Uterus (tissue), 3 donors: ENCODE measurements at regions not wholly inside any gene's neighbourhood (a gene's known extent, or its start where the extent isn't known, plus 50 kb on each side); places are given as distances from the start of the nearest gene placed in this dataset.
"Not testable (repeated sequence)": the region's sequence is repeated elsewhere in the genome, so short reads cannot be mapped to it uniquely, and the experiment has no call there.

Source experiments
- DNase-seq, 2 donors: peaks; one replicate each; pipeline ENCODE4 v3.0.0-alpha.2; 2019 to 2020
- H3K27ac ChIP-seq, 2 donors: fragments of 200-600 bp; sonication (generic); 1 replicate in 1 of 2; 2 replicates in 1 of 2; pipeline ENCODE4 v1.5.1; 2016 to 2018
- H3K27me3 ChIP-seq, 2 donors: fragments of 200-600 bp; sonication (generic); one replicate each; pipeline ENCODE4 v1.5.1; 2018 to 2019; ENCODE audit warnings: control low read depth in 1 of 2
- H3K36me3 ChIP-seq, 2 donors: fragments of 200-600 bp; sonication (generic); one replicate each; pipeline ENCODE4 v1.5.1; 2019; ENCODE audit warnings: control low read depth in 1 of 2
- H3K4me1 ChIP-seq, 2 donors: fragments of 200-600 bp; sonication (generic); one replicate each; pipeline ENCODE4 v1.5.1; 2018 to 2019; ENCODE audit warnings: control low read depth in 1 of 2
- H3K4me3 ChIP-seq, 2 donors: fragments of 200-600 bp; sonication (generic); 1 replicate in 1 of 2; 2 replicates in 1 of 2; pipeline ENCODE4 v1.5.1; 2018 to 2019; ENCODE audit warnings: mild to moderate bottlenecking in 1 of 2
- H3K9me3 ChIP-seq, 2 donors: fragments of 200-600 bp; sonication (generic); one replicate each; pipeline ENCODE4 v1.5.1; 2019; ENCODE audit warnings: control low read depth in 1 of 2
- CTCF ChIP-seq, 4 experiments: fragments of 200-600 bp in 2 of 4; fragments of 450-650 bp in 2 of 4; sonication (generic) in 2 of 4; IDR thresholded peaks; one replicate each; pipeline ENCODE4 v1.5.1; 2016 to 2019; ENCODE audit warnings: antibody characterized with exemption in 4 of 4, mild to moderate bottlenecking in 2 of 4, moderate library complexity in 1 of 4
- POLR2A ChIP-seq, 2 donors: fragments of 450-650 bp; IDR thresholded peaks; one replicate each; pipeline ENCODE4 v1.6.1; 2016; ENCODE audit warnings: antibody characterized with exemption in 2 of 2, mild to moderate bottlenecking in 1 of 2, moderate library complexity in 1 of 2
- intact Hi-C: fragments of 100-400 bp; cut with DNase I; formaldehyde crosslinking; loops from one replicate; pipeline ENCODE4 v1.15.1; 2023; ENCODE audit warnings: low total_unique reads
- donor health status: DM: yes; HTN: yes; CAD: no.

GRCh38 chr20:22844959-22845358, 190.2 kb upstream of the SSTR4 start:
- no peaks in the 10 kb centered on the region for H3K4me1 ChIP-seq
- no peak overlapping the region for H3K27ac ChIP-seq
- DNase-seq = no peak
- intact Hi-C loops = no loop called here
- H3K4me3 ChIP-seq = no peak overlapping the region
- H3K9me3 ChIP-seq = no peaks in the 10 kb centered on the region
- no peaks in the 10 kb centered on the region for H3K36me3 ChIP-seq
- no peaks in the 10 kb centered on the region for H3K27me3 ChIP-seq
- TF ChIP-seq CTCF (IDR thresholded peaks at IDR 0.05) (no peak), POLR2A (IDR thresholded peaks at IDR 0.05) (no peak)

GRCh38 chr20:22846863-22847262, 188.2 kb upstream of the SSTR4 start:
- no peaks in the 10 kb centered on the region for H3K4me1 ChIP-seq
- H3K36me3 ChIP-seq = no peaks in the 10 kb centered on the region
- no peak overlapping the region for H3K27ac ChIP-seq
- H3K4me3 ChIP-seq = no peak overlapping the region
- DNase-seq = no peak
- intact Hi-C loops = no loop called here
- H3K9me3 ChIP-seq = no peaks in the 10 kb centered on the region
- H3K27me3 ChIP-seq = no peaks in the 10 kb centered on the region
- TF ChIP-seq CTCF (IDR thresholded peaks at IDR 0.05) (no peak), POLR2A (IDR thresholded peaks at IDR 0.05) (no peak)

GRCh38 chr20:22848364-22848763, 186.7 kb upstream of the SSTR4 start:
- no peaks in the 10 kb centered on the region for H3K27me3 ChIP-seq
- no peak overlapping the region for H3K4me3 ChIP-seq
- no peak overlapping the region for H3K27ac ChIP-seq
- no peaks in the 10 kb centered on the region for H3K36me3 ChIP-seq
- no peaks in the 10 kb centered on the region for H3K9me3 ChIP-seq
- intact Hi-C loops = no loop called here
- TF ChIP-seq POLR2A (IDR thresholded peaks at IDR 0.05) (no peak), CTCF (IDR thresholded peaks at IDR 0.05) (no peak)
- no peak for DNase-seq
- no peaks in the 10 kb centered on the region for H3K4me1 ChIP-seq

- H3K27ac ChIP-seq, H3K4me1 ChIP-seq, H3K36me3 ChIP-seq, H3K9me3 ChIP-seq, intact Hi-C loops, H3K4me3 ChIP-seq, H3K27me3 ChIP-seq: not testable (repeated sequence)
- peak in 1 of 2 donors; percentile 18 for DNase-seq
- TF ChIP-seq CTCF (IDR thresholded peaks at IDR 0.05) = peak in 3 of 4 experiments; percentile 16 to 30 (median 17)
These were observed 183.3 kb upstream of the SSTR4 start for GRCh38 chr20:22851679-22852346.

GRCh38 chr20:22861231-22861980, 173.7 kb upstream of the SSTR4 start:
- Histone ChIP-seq H3K4me1 (no peaks in the 10 kb centered on the region), H3K36me3 (no peaks in the 10 kb centered on the region), H3K9me3 (no peaks in the 10 kb centered on the region), H3K27ac (no peak overlapping the region), H3K4me3 (no peak overlapping the region), H3K27me3 (no peaks in the 10 kb centered on the region)
- TF ChIP-seq CTCF (IDR thresholded peaks at IDR 0.05) (no peak), POLR2A (IDR thresholded peaks at IDR 0.05) (no peak)
- intact Hi-C loops = no loop called here
- no peak for DNase-seq
